ENCODE measurements at regions not wholly inside any gene's neighbourhood (a gene's known extent, or its start where the extent isn't known, plus 50 kb on each side); places are given as distances from the start of the nearest gene placed in this dataset.

GRCh38 chr2:207252416-207252815 lies 86.7 kb upstream of the KLF7 start:
- no peak overlapping the region for H3K4me3 ChIP-seq (replicated peaks; ENCODE audit: low read depth, low read length)
- TF ChIP-seq CTCF (IDR thresholded peaks at IDR 0.05; ENCODE audit: low read depth, low read length, missing control alignments): no peak
- no peak for DNase-seq (ENCODE audit: extremely low read depth, low read depth)

GRCh38 chr2:207252979-207253645 lies 87.4 kb upstream of the KLF7 start:
- H3K4me3 ChIP-seq (replicated peaks; ENCODE audit: low read depth, low read length): no peak overlapping the region
- DNase-seq (ENCODE audit: extremely low read depth, low read depth): no peak
- TF ChIP-seq CTCF (IDR thresholded peaks at IDR 0.05; ENCODE audit: low read depth, low read length, missing control alignments): no peak

- no peak overlapping the region for H3K4me3 ChIP-seq (replicated peaks; ENCODE audit: low read depth, low read length)
- peak; percentile 54 for DNase-seq (ENCODE audit: extremely low read depth, low read depth)
- no peak for TF ChIP-seq CTCF (IDR thresholded peaks at IDR 0.05; ENCODE audit: low read depth, low read length, missing control alignments)
These were observed 88.1 kb upstream of the KLF7 start for GRCh38 chr2:207253666-207254345.

GRCh38 chr2:207254591-207255464 lies 89.1 kb upstream of the KLF7 start:
- no peak for TF ChIP-seq CTCF (IDR thresholded peaks at IDR 0.05; ENCODE audit: low read depth, low read length, missing control alignments)
- H3K4me3 ChIP-seq (replicated peaks; ENCODE audit: low read depth, low read length): no peak overlapping the region
- DNase-seq (ENCODE audit: extremely low read depth, low read depth): no peak

- no peak overlapping the region for H3K4me3 ChIP-seq (replicated peaks; ENCODE audit: low read depth, low read length)
- TF ChIP-seq CTCF (IDR thresholded peaks at IDR 0.05; ENCODE audit: low read depth, low read length, missing control alignments): no peak
- DNase-seq (ENCODE audit: extremely low read depth, low read depth): no peak
These were observed 90.1 kb upstream of the KLF7 start for GRCh38 chr2:207255565-207256470.

All from HFF-Myc (cell line).